ENCODE measurements at regions not wholly inside any gene's neighbourhood (a gene's known extent, or its start where the extent isn't known, plus 50 kb on each side); places are given as distances from the start of the nearest gene placed in this dataset.
"Not testable (repeated sequence)": the region's sequence is repeated elsewhere in the genome, so short reads cannot be mapped to it uniquely, and the experiment has no call there.

GRCh38 chr3:190197346-190197763, 76.7 kb upstream of the P3H2 start:
- peak; percentile 95 for DNase-seq
- in situ Hi-C loops (cut with HindIII; ENCODE audit: low pct_ligation_motif_present, low pct_unique_long_range_greater_than_20kb, low sequenced_read_pairs): no loop called here

DNA sequence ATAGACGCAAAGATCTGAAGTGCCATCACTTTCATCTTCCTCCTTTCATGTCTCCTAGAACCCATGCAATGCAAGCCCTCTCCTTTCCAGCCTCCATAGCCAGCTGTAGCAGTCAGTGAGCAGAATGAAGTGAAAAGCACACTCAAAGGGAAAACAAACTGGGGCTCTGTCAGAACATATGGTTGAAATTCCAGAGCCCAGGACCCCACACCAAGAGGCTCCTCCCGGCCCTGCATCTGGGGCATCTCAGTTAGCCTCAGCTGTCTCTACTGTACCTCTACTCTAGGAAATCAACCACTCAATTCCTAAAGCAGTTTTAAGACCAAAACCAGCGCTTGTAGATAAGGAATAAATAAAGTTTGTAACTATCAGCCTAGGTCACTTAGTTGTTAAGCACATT, 73.8 kb upstream of the P3H2 start:
- in situ Hi-C loops (cut with HindIII; ENCODE audit: low pct_ligation_motif_present, low pct_unique_long_range_greater_than_20kb, low sequenced_read_pairs): no loop called here
- DNase-seq: no peak

GRCh38 chr3:190193210-190193609, 72.5 kb upstream of the P3H2 start:
- in situ Hi-C loops (cut with HindIII; ENCODE audit: low pct_ligation_motif_present, low pct_unique_long_range_greater_than_20kb, low sequenced_read_pairs): no loop called here
- DNase-seq: no peak

GRCh38 chr3:190192739-190193138, 72.0 kb upstream of the P3H2 start:
- in situ Hi-C loops (cut with HindIII; ENCODE audit: low pct_ligation_motif_present, low pct_unique_long_range_greater_than_20kb, low sequenced_read_pairs): no loop called here

DNA sequence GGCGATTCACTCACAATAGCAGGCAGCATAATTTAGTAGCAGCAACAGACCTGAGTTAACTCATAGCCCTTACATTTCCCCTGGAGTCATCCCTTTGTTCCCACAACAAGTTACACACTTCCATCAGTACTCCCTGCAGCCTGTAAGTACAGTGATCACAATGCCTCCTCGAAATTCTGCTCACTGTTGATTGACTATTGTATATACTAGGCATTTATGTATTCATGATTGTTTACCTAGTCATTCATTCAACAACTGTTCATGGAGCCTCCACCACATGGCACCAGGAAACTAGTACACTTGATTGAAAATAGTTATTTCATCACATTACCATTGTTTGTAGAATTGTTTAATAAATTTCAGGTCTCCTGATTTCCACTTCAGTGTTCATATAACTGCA, 71.4 kb upstream of the P3H2 start:
- in situ Hi-C loops (cut with HindIII; ENCODE audit: low pct_ligation_motif_present, low pct_unique_long_range_greater_than_20kb, low sequenced_read_pairs): no loop called here

More at GRCh38 chr3:190192739-190193138, 72.0 kb upstream of the P3H2 start:
- no peak for DNase-seq

GRCh38 chr3:190188197-190188596, 67.5 kb upstream of the P3H2 start:
- in situ Hi-C loops (cut with HindIII; ENCODE audit: low pct_ligation_motif_present, low pct_unique_long_range_greater_than_20kb, low sequenced_read_pairs): no loop called here
- no peak for DNase-seq

More for the DNA sequence above, 71.4 kb upstream of the P3H2 start:
- no peak for DNase-seq

DNA sequence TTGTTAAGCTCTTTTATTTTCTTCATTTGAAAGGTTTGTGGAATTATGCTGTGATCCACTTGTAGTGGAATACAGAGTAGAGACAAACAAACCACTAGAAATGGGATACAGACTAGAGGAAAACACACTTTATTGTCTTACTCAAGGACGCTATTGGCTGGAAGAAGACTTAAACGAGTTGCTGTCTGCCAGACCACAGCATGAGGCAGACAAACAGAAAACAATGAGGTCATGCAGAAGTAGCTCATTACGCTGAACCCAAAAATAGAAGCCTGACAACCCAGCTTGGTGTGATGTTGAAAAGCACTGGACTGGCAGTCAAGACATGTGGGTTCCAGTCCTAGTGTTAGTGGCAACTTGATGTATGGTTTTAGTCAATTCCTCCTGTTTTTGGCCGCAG, 62.4 kb upstream of the P3H2 start:
- in situ Hi-C loops (cut with HindIII; ENCODE audit: low pct_ligation_motif_present, low pct_unique_long_range_greater_than_20kb, low sequenced_read_pairs): no loop called here

DNA sequence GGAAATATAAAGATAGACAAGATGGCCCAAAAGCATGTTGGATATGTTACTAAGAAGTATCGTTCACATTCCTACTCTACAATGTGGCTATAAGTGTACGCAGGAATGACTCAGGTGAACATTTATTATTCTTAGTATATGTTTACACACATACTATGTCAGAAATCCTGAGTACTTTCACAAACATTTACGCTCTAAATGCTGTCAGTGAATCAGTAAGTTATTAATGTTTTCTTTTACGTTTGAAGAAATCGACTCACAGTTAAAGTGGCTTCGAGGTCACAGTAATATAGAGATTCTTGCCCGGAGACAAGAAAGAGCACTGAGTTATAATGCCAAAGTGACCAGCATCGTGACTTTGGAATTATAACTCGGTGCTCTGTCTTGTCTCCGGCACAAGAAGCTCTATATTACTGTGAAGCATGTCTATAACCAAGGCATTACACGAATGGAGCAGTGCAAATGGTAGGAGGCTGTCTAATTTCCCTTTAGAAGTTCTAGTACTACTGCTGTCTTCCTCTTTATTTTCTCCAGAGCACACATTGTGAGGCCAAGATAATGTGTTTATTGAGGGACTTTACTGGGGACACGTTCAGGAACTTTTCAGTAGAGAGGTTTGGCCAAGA, 61.8 kb upstream of the P3H2 start:
- no peak for DNase-seq
- in situ Hi-C loops (cut with HindIII; ENCODE audit: low pct_ligation_motif_present, low pct_unique_long_range_greater_than_20kb, low sequenced_read_pairs): no loop called here

More for the DNA sequence above, 62.4 kb upstream of the P3H2 start:
- peak; percentile 18 for DNase-seq

DNA sequence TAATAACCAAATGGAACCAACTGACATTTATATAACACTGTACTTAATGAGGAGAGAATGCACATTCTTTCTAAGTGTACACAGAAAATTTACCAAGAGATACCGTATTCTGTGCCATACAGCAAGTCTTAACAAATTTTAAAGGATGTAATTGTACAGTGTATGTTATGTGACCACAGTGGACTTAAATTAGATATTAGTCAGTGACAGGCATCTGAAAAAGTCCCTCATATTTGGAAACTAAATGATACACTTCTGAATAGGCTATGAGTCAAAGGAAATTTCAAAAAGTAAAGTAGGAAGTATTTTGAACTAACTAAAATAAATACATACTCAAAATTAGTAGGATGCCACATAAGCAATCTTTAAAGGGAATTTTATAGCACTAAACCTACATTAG, 59.6 kb upstream of the P3H2 start:
- in situ Hi-C loops (cut with HindIII; ENCODE audit: low pct_ligation_motif_present, low pct_unique_long_range_greater_than_20kb, low sequenced_read_pairs): no loop called here
- no peak for DNase-seq

DNA sequence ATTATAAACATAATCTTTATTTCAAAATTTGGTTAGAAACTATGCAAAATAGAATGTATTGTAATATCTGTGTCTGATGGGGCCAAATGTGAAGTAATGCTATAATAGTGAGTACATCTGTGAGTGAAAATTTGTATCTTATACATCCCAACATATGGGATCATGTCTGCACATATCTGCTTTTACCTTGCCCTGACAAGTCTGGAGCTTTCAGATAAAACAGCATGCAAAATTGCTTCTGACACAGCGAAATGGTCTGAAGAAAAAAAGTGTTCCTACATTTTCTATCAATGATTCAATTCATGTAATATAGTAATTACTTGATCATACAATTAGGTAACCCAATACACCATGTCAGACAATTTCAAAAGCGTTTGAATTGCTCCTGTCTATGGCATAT, 58.1 kb upstream of the P3H2 start:
- in situ Hi-C loops (cut with HindIII; ENCODE audit: low pct_ligation_motif_present, low pct_unique_long_range_greater_than_20kb, low sequenced_read_pairs): no loop called here
- no peak for DNase-seq

GRCh38 chr3:190176933-190177525, 56.3 kb upstream of the P3H2 start:
- in situ Hi-C loops (cut with HindIII; ENCODE audit: low pct_ligation_motif_present, low pct_unique_long_range_greater_than_20kb, low sequenced_read_pairs); DNase-seq: not testable (repeated sequence)

DNA sequence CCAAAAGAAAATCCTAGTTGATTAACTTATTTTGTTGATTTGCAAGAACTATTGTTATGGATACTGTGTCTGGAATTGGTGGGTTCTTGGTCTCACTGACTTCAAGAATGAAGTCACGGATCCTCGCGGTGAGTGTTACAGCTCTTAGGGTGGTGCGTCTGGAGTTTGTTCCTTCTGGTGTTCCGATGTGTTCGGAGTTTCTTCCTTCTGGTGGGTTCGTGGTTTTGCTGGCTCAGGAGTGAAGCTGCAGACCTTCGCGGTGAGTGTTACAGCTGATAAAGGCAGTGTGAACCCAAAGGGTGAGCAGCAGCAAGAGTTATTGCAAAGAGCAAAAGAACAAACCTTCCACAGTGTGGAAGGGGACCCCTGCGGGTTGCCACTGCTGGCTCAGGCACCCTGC, 55.4 kb upstream of the P3H2 start:
- DNase-seq; in situ Hi-C loops (cut with HindIII; ENCODE audit: low pct_ligation_motif_present, low pct_unique_long_range_greater_than_20kb, low sequenced_read_pairs): not testable (repeated sequence)

GRCh38 chr3:190175490-190175889, 54.8 kb upstream of the P3H2 start:
- in situ Hi-C loops (cut with HindIII; ENCODE audit: low pct_ligation_motif_present, low pct_unique_long_range_greater_than_20kb, low sequenced_read_pairs): no loop called here
- DNase-seq: no peak

DNA sequence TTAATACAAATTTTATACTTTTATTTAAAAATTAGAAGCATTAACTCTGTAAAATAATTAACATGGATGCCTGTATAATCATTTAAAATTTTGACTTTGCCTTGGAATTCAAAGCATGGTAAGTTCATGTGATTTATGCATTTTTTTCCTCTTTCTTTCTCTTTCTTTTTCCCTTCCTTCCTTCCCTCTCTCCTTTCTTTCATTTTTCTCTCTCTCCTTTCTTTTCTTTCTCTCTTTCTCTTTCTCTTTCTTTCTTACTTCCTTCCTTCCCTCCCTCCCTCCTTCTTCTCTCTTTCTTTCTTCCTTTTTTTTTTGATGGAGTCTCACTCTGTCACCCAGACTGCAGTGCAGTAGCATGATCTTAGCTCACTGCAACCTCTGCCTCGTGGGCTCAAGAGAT, 53.8 kb upstream of the P3H2 start:
- DNase-seq: no peak
- in situ Hi-C loops (cut with HindIII; ENCODE audit: low pct_ligation_motif_present, low pct_unique_long_range_greater_than_20kb, low sequenced_read_pairs): no loop called here

GRCh38 chr3:190173426-190173825, 52.7 kb upstream of the P3H2 start:
- no peak for DNase-seq
- in situ Hi-C loops (cut with HindIII; ENCODE audit: low pct_ligation_motif_present, low pct_unique_long_range_greater_than_20kb, low sequenced_read_pairs): no loop called here

- in situ Hi-C loops (cut with HindIII; ENCODE audit: low pct_ligation_motif_present, low pct_unique_long_range_greater_than_20kb, low sequenced_read_pairs): no loop called here
- no peak for DNase-seq
Observed at GRCh38 chr3:190172751-190173150, 52.1 kb upstream of the P3H2 start.

All from ACHN (cell line).